Heart left ventricle (tissue), 13 donors: ENCODE measurements at regions not wholly inside any gene's neighbourhood (a gene's known extent, or its start where the extent isn't known, plus 50 kb on each side); places are given as distances from the start of the nearest gene placed in this dataset.

Source experiments
- CTCF ChIP-seq, 12 donors: fragments of 200-600 bp; sonication (generic) in 4 of 12; IDR thresholded peaks; one replicate each; pipeline versions ENCODE4 v1.5.0 to v1.8.0; 2018 to 2022; ENCODE audit warnings: antibody characterized with exemption in 12 of 12, mild to moderate bottlenecking in 5 of 12
- POLR2A ChIP-seq, 2 donors: fragments of 450-650 bp; IDR thresholded peaks; one replicate each; pipeline ENCODE4 v1.6.1; 2017; ENCODE audit warnings: antibody characterized with exemption in 2 of 2, mild to moderate bottlenecking in 2 of 2, moderate library complexity in 2 of 2
- donor health status: ischemic (EF 13 %, LVEDD 7.1; RV severe dilation, severe dysfunction).
- donor health status: DM: no; HTN: yes; CAD: no.
- donor health status: DM: no; HTN: no; CAD: no.
- donor health status: ischemic (EF 25% LVEDD 6.9; RV normal size, moderate dysfunction).
- donor health status: ischemic (EF 25% LVEDD 5.7; RV mildly dilated, moderate dysfunction).
- donor health status: ischemic (EF 35%, LVEDD 5.7; RV mildly dilated, moderate dysfunction).
- donor health status: nonischemic (EF 11% LVEDD 7.7; RV severe dilation, severe dysfunction).
- donor health status: DM: yes; HTN: yes; CAD: no.
- donor health status: PGD.
- donor health status: ischemic (EF 29% LVEDD 5.4; RV normal size, mild dysfunction).
- donor health status: nonischemic (EF 23%, LVEDD 6.1; RV moderate dilation, normal function).

GRCh38 chr4:84319124-84319523, 180.0 kb downstream of the NKX6-1 start:
- TF ChIP-seq CTCF (IDR thresholded peaks at IDR 0.05) (no peak), POLR2A (IDR thresholded peaks at IDR 0.05) (no peak)
